Activated naive CD4-positive, alpha-beta T cell treated with anti-CD3 and anti-CD28 coated beads, Interleukin-2, amount 50 U/mL, for 24 hours (primary cell): ENCODE measurements at regions not wholly inside any gene's neighbourhood (a gene's known extent, or its start where the extent isn't known, plus 50 kb on each side); places are given as distances from the start of the nearest gene placed in this dataset.

Source experiments
- H3K27ac Mint-ChIP-seq: one replicate; pipeline ENCODE4 v1.8.0; 2021; ENCODE audit warnings: mild to moderate bottlenecking, mixed read lengths
- H3K27me3 Mint-ChIP-seq: one replicate; pipeline ENCODE4 v1.8.0; 2021; ENCODE audit warnings: mixed read lengths
- H3K36me3 Mint-ChIP-seq: one replicate; pipeline ENCODE4 v1.8.0; 2021; ENCODE audit warnings: mixed read lengths
- H3K4me1 Mint-ChIP-seq: one replicate; pipeline ENCODE4 v1.8.0; 2021; ENCODE audit warnings: mixed read lengths
- H3K4me3 Mint-ChIP-seq: one replicate; pipeline ENCODE4 v1.8.0; 2021; ENCODE audit warnings: mild to moderate bottlenecking, mixed read lengths
- H3K9me3 Mint-ChIP-seq: one replicate; pipeline ENCODE4 v1.8.0; 2021; ENCODE audit warnings: mixed read lengths

- Mint-ChIP-seq H3K4me1 (no peaks in the 10 kb centered on the region), H3K36me3 (no peaks in the 10 kb centered on the region), H3K4me3 (no peak overlapping the region), H3K27me3 (peaks cover 2% of the 10 kb centered on the region), H3K27ac (no peak overlapping the region), H3K9me3 (no peaks in the 10 kb centered on the region)
Observed at GRCh38 chr6:71197267-71197666, 91.3 kb upstream of the OGFRL1 start.

GRCh38 chr6:71197780-71198179 lies 90.8 kb upstream of the OGFRL1 start:
- Mint-ChIP-seq H3K27ac (no peak overlapping the region), H3K4me1 (no peaks in the 10 kb centered on the region), H3K27me3 (peaks cover 2% of the 10 kb centered on the region), H3K9me3 (no peaks in the 10 kb centered on the region), H3K36me3 (no peaks in the 10 kb centered on the region), H3K4me3 (no peak overlapping the region)

- H3K27ac Mint-ChIP-seq = no peak overlapping the region
Observed at GRCh38 chr6:71198908-71199307, 89.7 kb upstream of the OGFRL1 start.

DNA sequence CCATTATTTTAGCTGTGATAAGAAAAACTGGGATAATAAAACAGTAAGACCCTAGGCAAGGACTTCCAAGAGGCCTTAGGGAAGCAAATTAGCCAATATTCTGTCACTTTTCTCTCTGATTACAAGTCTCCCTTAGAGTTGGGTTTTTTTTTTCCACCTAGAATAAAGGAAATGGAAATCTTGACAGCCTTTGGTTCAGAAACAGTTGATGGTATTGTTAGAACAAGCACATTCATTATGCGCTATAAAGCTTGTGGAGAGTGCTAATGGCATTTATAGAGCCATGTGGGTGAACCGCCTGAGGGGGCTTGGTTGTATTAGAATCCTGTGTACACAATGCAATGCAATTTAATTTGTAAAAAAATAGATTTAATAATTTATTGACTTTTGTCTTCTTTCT lies 88.9 kb upstream of the OGFRL1 start:
- no peaks in the 10 kb centered on the region for H3K36me3 Mint-ChIP-seq
- H3K27me3 Mint-ChIP-seq = peaks cover 5% of the 10 kb centered on the region
- no peaks in the 10 kb centered on the region for H3K9me3 Mint-ChIP-seq
- H3K4me1 Mint-ChIP-seq = no peaks in the 10 kb centered on the region
- no peak overlapping the region for H3K27ac Mint-ChIP-seq
- H3K4me3 Mint-ChIP-seq = no peak overlapping the region

More at GRCh38 chr6:71198908-71199307, 89.7 kb upstream of the OGFRL1 start:
- H3K9me3 Mint-ChIP-seq = no peaks in the 10 kb centered on the region
- H3K4me1 Mint-ChIP-seq = no peaks in the 10 kb centered on the region
- no peak overlapping the region for H3K4me3 Mint-ChIP-seq
- no peaks in the 10 kb centered on the region for H3K36me3 Mint-ChIP-seq
- H3K27me3 Mint-ChIP-seq = peaks cover 5% of the 10 kb centered on the region

DNA sequence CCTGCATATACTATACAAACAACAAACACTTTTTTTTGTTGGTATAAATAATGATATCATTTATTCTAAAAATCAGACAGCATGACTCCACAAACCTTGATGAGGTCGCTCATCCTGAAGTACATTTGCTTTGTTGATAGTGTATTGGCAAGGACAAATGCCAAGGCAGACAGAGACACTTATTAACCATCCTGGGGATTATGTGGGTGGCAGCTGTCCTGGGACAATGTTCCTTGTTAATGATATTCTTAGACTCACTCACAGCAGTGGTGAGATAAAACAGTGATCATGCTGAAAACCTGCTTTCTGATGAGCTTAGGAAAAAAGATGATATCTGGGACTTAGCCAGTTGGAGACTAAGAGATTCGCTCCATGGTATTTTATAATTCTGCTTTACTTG lies 85.4 kb upstream of the OGFRL1 start:
- Mint-ChIP-seq H3K4me1 (no peaks in the 10 kb centered on the region), H3K36me3 (no peaks in the 10 kb centered on the region), H3K27ac (no peak overlapping the region), H3K4me3 (no peak overlapping the region), H3K9me3 (no peaks in the 10 kb centered on the region), H3K27me3 (peaks cover 5% of the 10 kb centered on the region)

- no peaks in the 10 kb centered on the region for H3K9me3 Mint-ChIP-seq
- H3K36me3 Mint-ChIP-seq = no peaks in the 10 kb centered on the region
- no peak overlapping the region for H3K4me3 Mint-ChIP-seq
- no peaks in the 10 kb centered on the region for H3K4me1 Mint-ChIP-seq
- H3K27ac Mint-ChIP-seq = no peak overlapping the region
- H3K27me3 Mint-ChIP-seq = peaks cover 5% of the 10 kb centered on the region
Observed at GRCh38 chr6:71204741-71205140, 83.9 kb upstream of the OGFRL1 start.

DNA sequence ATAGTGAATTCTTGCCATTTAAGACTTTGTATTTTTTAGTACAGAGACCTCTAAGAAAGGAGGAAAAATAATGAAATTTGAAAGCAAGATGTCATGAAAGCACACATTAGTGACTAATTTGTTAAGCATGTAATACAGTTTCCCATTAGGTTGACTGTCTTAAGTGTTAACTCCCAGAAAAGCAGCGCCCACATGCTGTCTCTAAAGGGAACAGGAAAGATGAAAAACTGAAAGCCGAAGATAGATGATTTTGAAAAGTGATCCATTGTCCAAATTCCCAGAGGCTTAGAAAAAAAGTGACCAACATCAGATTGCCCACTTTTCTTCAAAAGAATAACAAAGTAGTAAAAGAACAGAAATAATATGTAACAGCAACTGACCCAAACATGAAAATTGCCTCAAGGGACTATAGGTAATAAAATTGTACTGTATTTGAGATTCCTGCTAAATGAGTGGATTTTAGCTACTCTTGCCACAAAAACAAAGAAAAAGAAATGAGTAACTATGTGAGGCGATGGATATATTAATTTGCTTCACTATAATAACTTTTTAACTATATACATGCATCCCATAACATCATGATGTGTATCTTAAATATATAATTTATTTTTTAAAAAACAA lies 83.2 kb upstream of the OGFRL1 start:
- H3K27me3 Mint-ChIP-seq = peaks cover 5% of the 10 kb centered on the region
- H3K36me3 Mint-ChIP-seq = no peaks in the 10 kb centered on the region
- no peak overlapping the region for H3K4me3 Mint-ChIP-seq
- H3K9me3 Mint-ChIP-seq = no peaks in the 10 kb centered on the region
- H3K27ac Mint-ChIP-seq = no peak overlapping the region
- no peaks in the 10 kb centered on the region for H3K4me1 Mint-ChIP-seq

DNA sequence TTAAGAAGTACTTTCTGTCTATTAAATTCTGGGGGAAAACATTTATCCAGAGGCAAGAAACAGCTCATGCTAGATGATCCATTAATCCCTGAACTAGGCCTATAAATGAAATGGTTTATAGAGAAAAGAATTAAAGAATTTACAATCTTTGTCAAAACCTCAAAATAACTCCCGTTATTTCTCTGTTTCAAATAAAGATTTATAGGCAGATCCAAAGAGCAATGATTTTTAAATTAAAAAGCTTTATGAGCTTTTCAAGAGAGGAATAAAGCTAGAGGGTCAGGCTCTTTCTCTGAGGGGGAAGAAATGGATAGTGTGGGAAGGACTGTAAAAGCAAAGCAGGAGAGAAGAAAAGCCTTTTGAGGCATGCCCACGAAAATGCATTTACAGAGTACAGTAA lies 82.5 kb upstream of the OGFRL1 start:
- peaks cover 3% of the 10 kb centered on the region for H3K27me3 Mint-ChIP-seq
- H3K9me3 Mint-ChIP-seq = no peaks in the 10 kb centered on the region
- H3K4me3 Mint-ChIP-seq = no peak overlapping the region
- H3K36me3 Mint-ChIP-seq = no peaks in the 10 kb centered on the region
- H3K27ac Mint-ChIP-seq = no peak overlapping the region
- no peaks in the 10 kb centered on the region for H3K4me1 Mint-ChIP-seq

- H3K27ac Mint-ChIP-seq = no peak overlapping the region
- no peak overlapping the region for H3K4me3 Mint-ChIP-seq
- H3K27me3 Mint-ChIP-seq = no peaks in the 10 kb centered on the region
- H3K36me3 Mint-ChIP-seq = no peaks in the 10 kb centered on the region
- no peaks in the 10 kb centered on the region for H3K9me3 Mint-ChIP-seq
- H3K4me1 Mint-ChIP-seq = no peaks in the 10 kb centered on the region
Observed at GRCh38 chr6:71209206-71209605, 79.4 kb upstream of the OGFRL1 start.

DNA sequence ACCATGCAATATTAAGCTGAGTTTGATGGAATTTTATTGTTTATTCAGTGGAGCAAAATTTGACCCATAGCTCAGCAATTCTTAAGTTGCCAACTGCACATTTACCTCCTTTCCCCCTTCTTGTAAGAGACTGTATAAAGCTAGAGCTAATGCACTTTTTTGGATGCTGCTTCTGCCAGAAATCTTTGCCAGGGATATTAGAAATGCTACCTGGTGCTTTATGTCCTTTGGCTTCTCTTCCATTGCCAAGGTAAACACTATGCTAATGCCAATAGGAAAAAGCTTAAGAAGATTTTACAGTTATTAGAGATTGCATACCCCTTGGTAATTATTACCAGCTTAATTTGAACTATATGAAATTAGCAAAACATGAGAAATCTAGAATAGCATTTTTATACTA lies 79.0 kb upstream of the OGFRL1 start:
- Mint-ChIP-seq H3K27ac (no peak overlapping the region), H3K4me3 (no peak overlapping the region), H3K4me1 (no peaks in the 10 kb centered on the region), H3K27me3 (no peaks in the 10 kb centered on the region), H3K9me3 (no peaks in the 10 kb centered on the region), H3K36me3 (no peaks in the 10 kb centered on the region)

- H3K36me3 Mint-ChIP-seq = no peaks in the 10 kb centered on the region
- H3K4me1 Mint-ChIP-seq = no peaks in the 10 kb centered on the region
- H3K4me3 Mint-ChIP-seq = no peak overlapping the region
- no peaks in the 10 kb centered on the region for H3K9me3 Mint-ChIP-seq
- H3K27me3 Mint-ChIP-seq = no peaks in the 10 kb centered on the region
- no peak overlapping the region for H3K27ac Mint-ChIP-seq
Observed at GRCh38 chr6:71211799-71212198, 76.8 kb upstream of the OGFRL1 start.

- Mint-ChIP-seq H3K27ac (no peak overlapping the region), H3K9me3 (no peaks in the 10 kb centered on the region), H3K27me3 (no peaks in the 10 kb centered on the region), H3K36me3 (no peaks in the 10 kb centered on the region), H3K4me1 (no peaks in the 10 kb centered on the region), H3K4me3 (no peak overlapping the region)
Observed at GRCh38 chr6:71220466-71220865, 68.1 kb upstream of the OGFRL1 start.

DNA sequence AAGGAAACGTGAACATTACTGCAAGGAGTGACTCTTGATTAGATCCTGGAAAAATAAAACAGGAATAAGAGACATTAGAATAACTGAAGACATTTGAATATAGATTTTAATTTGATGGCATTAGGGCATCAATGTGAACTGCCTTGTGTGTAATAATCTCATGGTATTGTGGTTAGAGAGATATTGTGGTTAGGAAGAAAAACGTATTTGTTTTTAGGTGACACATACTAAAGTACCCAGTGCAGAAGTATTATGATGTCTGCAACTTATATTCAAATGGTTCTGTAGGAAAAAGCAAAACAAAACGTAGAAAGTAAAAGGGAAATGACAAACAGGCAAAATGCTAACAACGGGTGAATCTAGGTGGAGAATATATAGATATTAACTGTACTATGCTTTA lies 65.9 kb upstream of the OGFRL1 start:
- Mint-ChIP-seq H3K36me3 (no peaks in the 10 kb centered on the region), H3K9me3 (no peaks in the 10 kb centered on the region), H3K27ac (no peak overlapping the region), H3K4me3 (no peak overlapping the region), H3K4me1 (peaks cover 5% of the 10 kb centered on the region), H3K27me3 (no peaks in the 10 kb centered on the region)

GRCh38 chr6:71224011-71224410 lies 64.6 kb upstream of the OGFRL1 start:
- no peaks in the 10 kb centered on the region for H3K36me3 Mint-ChIP-seq
- peaks cover 16% of the 10 kb centered on the region for H3K4me1 Mint-ChIP-seq
- H3K4me3 Mint-ChIP-seq = no peak overlapping the region
- no peaks in the 10 kb centered on the region for H3K9me3 Mint-ChIP-seq
- no peaks in the 10 kb centered on the region for H3K27me3 Mint-ChIP-seq
- H3K27ac Mint-ChIP-seq = no peak overlapping the region

DNA sequence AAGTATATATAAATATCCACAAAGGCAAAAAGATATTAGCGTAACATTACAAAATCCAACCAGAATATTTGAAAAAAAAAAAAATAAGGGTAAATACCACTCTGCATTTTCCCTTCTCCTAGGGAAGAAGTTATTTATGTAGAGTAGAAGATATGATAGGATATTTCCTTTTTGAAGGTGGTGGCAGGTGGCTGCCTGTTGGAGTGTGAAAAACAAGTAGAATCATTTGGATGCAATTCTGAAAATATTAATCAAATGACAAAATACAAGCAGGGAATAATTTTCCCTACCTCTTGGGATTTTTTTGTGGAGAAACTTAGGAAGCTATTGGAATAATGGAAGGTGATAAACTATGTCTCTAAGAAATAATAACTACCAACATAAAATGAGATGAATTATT lies 62.5 kb upstream of the OGFRL1 start:
- H3K36me3 Mint-ChIP-seq = no peaks in the 10 kb centered on the region
- no peak overlapping the region for H3K27ac Mint-ChIP-seq
- H3K4me1 Mint-ChIP-seq = peaks cover 25% of the 10 kb centered on the region
- H3K27me3 Mint-ChIP-seq = no peaks in the 10 kb centered on the region
- no peak overlapping the region for H3K4me3 Mint-ChIP-seq
- H3K9me3 Mint-ChIP-seq = no peaks in the 10 kb centered on the region

GRCh38 chr6:71228461-71229041 lies 60.1 kb upstream of the OGFRL1 start:
- H3K36me3 Mint-ChIP-seq = no peaks in the 10 kb centered on the region
- peak overlapping the region; percentile 28 for H3K4me3 Mint-ChIP-seq
- peaks cover 25% of the 10 kb centered on the region for H3K4me1 Mint-ChIP-seq
- no peaks in the 10 kb centered on the region for H3K27me3 Mint-ChIP-seq
- peak overlapping the region; percentile 9 for H3K27ac Mint-ChIP-seq
- no peaks in the 10 kb centered on the region for H3K9me3 Mint-ChIP-seq

- Mint-ChIP-seq H3K27me3 (no peaks in the 10 kb centered on the region), H3K9me3 (no peaks in the 10 kb centered on the region), H3K4me3 (no peak overlapping the region), H3K4me1 (peaks cover 25% of the 10 kb centered on the region), H3K36me3 (no peaks in the 10 kb centered on the region), H3K27ac (no peak overlapping the region)
Observed at GRCh38 chr6:71229477-71229876, 59.1 kb upstream of the OGFRL1 start.
